HL-60 (cell line): ENCODE measurements at regions not wholly inside any gene's neighbourhood (a gene's known extent, or its start where the extent isn't known, plus 50 kb on each side); places are given as distances from the start of the nearest gene placed in this dataset.

Experiments
- DNase-seq, 2 experiments: peaks; one replicate each; pipeline ENCODE4 v3.0.0-alpha.2; 2010 to 2020; ENCODE audit warnings: low read depth in 1 of 2, low spot score in 1 of 2
- H3K27ac ChIP-seq: fragments of 250-450 bp; sonication (Bioruptor Pico); replicated peaks from 2 replicates; pipeline ENCODE4 v1.5.1; 2020; ENCODE audit warnings: mild to moderate bottlenecking, moderate library complexity
- H3K27me3 ChIP-seq: fragments of 250-450 bp; sonication (Bioruptor Pico); 2 replicates; pipeline ENCODE4 v1.5.1; 2021; ENCODE audit warnings: mild to moderate bottlenecking, moderate library complexity; ENCODE audit not compliant: insufficient read depth, poor library complexity, severe bottlenecking
- H3K4me3 ChIP-seq: replicated peaks from 2 replicates; pipeline ENCODE4 v1.5.1; 2011; ENCODE audit warnings: mild to moderate bottlenecking, control low read depth, low read length; ENCODE audit not compliant: insufficient read depth
- CTCF ChIP-seq: IDR thresholded peaks from one replicate; pipeline ENCODE4 v1.5.1; 2011; ENCODE audit warnings: low read length, control low read depth, inconsistent platforms; ENCODE audit not compliant: insufficient read depth
- GABPA ChIP-seq: IDR thresholded peaks from 2 replicates; pipeline ENCODE4 v1.6.1; 2012; ENCODE audit warnings: low read depth
- POLR2AphosphoS5 ChIP-seq: IDR thresholded peaks from 2 replicates; pipeline ENCODE4 v1.6.1; 2012; ENCODE audit warnings: low read depth
- REST ChIP-seq: IDR thresholded peaks from 2 replicates; pipeline ENCODE4 v1.6.1; 2012; ENCODE audit warnings: low read depth; ENCODE audit not compliant: insufficient replicate concordance
- SPI1 ChIP-seq: IDR thresholded peaks from 2 replicates; pipeline ENCODE4 v1.6.1; 2012; ENCODE audit warnings: low read depth, mild to moderate bottlenecking, borderline replicate concordance

- Histone ChIP-seq H3K4me3 (no peak overlapping the region), H3K27ac (no peak overlapping the region), H3K27me3 (peaks cover 5% of the 10 kb centered on the region)
- TF ChIP-seq REST, result no peak
- TF ChIP-seq SPI1, result no peak
- no peak for TF ChIP-seq POLR2AphosphoS5
- DNase-seq, result no peak
Measured at GRCh38 chr6:12530345-12530744, 186.2 kb upstream of the PHACTR1 start.

GRCh38 chr6:12533586-12533985 lies 183.0 kb upstream of the PHACTR1 start:
- no peak for TF ChIP-seq REST
- no peak for TF ChIP-seq SPI1
- no peak for TF ChIP-seq GABPA
- no peak for DNase-seq
- no peak overlapping the region for H3K4me3 ChIP-seq
- no peak overlapping the region for H3K27ac ChIP-seq
- H3K27me3 ChIP-seq, result peaks cover 5% of the 10 kb centered on the region

- TF ChIP-seq SPI1 (no peak), REST (no peak), GABPA (no peak), CTCF (no peak), POLR2AphosphoS5 (no peak)
- no peak for DNase-seq
Measured at GRCh38 chr6:12534069-12534853, 182.3 kb upstream of the PHACTR1 start.

GRCh38 chr6:12535586-12536314 lies 180.8 kb upstream of the PHACTR1 start:
- Histone ChIP-seq H3K27ac (no peak overlapping the region), H3K27me3 (peaks cover 5% of the 10 kb centered on the region)

More at GRCh38 chr6:12534069-12534853, 182.3 kb upstream of the PHACTR1 start:
- peaks cover 5% of the 10 kb centered on the region for H3K27me3 ChIP-seq
- no peak overlapping the region for H3K27ac ChIP-seq
- no peak overlapping the region for H3K4me3 ChIP-seq

More at GRCh38 chr6:12535586-12536314, 180.8 kb upstream of the PHACTR1 start:
- no peak for DNase-seq
- no peak overlapping the region for H3K4me3 ChIP-seq
- no peak for TF ChIP-seq REST
- TF ChIP-seq SPI1, result no peak
- TF ChIP-seq CTCF, result no peak
- TF ChIP-seq GABPA, result no peak
- no peak for TF ChIP-seq POLR2AphosphoS5
